WTC11 (cell line): ENCODE measurements at regions not wholly inside any gene's neighbourhood (a gene's known extent, or its start where the extent isn't known, plus 50 kb on each side); places are given as distances from the start of the nearest gene placed in this dataset.

Source experiments
- ATAC-seq: fragments of 200-7000 bp; cut with Tn5 transposase; 2 replicates; pipeline ENCODE4 v1.10.0; 2021; ENCODE audit warnings: mild to moderate bottlenecking, moderate library complexity
- CTCF ChIA-PET: fragments of 300-600 bp; sonication (Branson Sonifier 250); formaldehyde crosslinking; loops from one replicate; lab custom pipeline; 2021; ENCODE audit warnings: antibody characterized with exemption; lab: Charles Lee
- POLR2A ChIA-PET: fragments of 350-600 bp; sonication (Branson Sonifier 250); formaldehyde crosslinking; loops from one replicate; lab custom pipeline; 2021; ENCODE audit warnings: antibody characterized with exemption; lab: Charles Lee
- DNase-seq: peaks from one replicate; pipeline ENCODE4 v3.0.0; 2021; ENCODE audit warnings: low spot score
- H3K27ac Mint-ChIP-seq: 2 replicates; pipeline ENCODE4 v1.8.0; 2021; ENCODE audit warnings: mixed read lengths
- H3K27me3 Mint-ChIP-seq: 2 replicates; pipeline ENCODE4 v1.8.0; 2021; ENCODE audit warnings: low read depth, mild to moderate bottlenecking, moderate library complexity, mixed read lengths
- H3K36me3 Mint-ChIP-seq: 2 replicates; pipeline ENCODE4 v1.8.0; 2021; ENCODE audit warnings: mixed read lengths
- H3K4me1 Mint-ChIP-seq: 2 replicates; pipeline ENCODE4 v1.8.0; 2022; ENCODE audit warnings: mixed read lengths
- H3K4me3 Mint-ChIP-seq: 2 replicates; pipeline ENCODE4 v1.8.0; 2021; ENCODE audit warnings: mild to moderate bottlenecking, moderate library complexity, mixed read lengths
- H3K9me3 Mint-ChIP-seq: 2 replicates; pipeline ENCODE4 v1.8.0; 2021; ENCODE audit warnings: mixed read lengths
- ETV6 ChIP-seq: sonication (generic); formaldehyde crosslinking; IDR thresholded peaks from 2 replicates; pipeline ENCODE4 v1.8.1; 2022; ENCODE audit warnings: mild to moderate bottlenecking, missing genetic modification reagents
- FOXK1 ChIP-seq: sonication (generic); formaldehyde crosslinking; IDR thresholded peaks from 2 replicates; pipeline ENCODE4 v1.8.0; 2022; ENCODE audit warnings: mild to moderate bottlenecking, moderate library complexity, missing genetic modification reagents
- HMGA2 ChIP-seq: fragments of 250-450 bp; sonication (Bioruptor Pico); IDR thresholded peaks from 2 replicates; pipeline ENCODE4 v1.4.0; 2021; ENCODE audit warnings: mild to moderate bottlenecking, moderate library complexity
- JUN ChIP-seq: sonication (generic); formaldehyde crosslinking; IDR thresholded peaks from 2 replicates; pipeline ENCODE4 v1.8.0; 2023; ENCODE audit warnings: mild to moderate bottlenecking, missing genetic modification reagents
- NFATC4 ChIP-seq: fragments of 250-450 bp; sonication (Bioruptor Pico); IDR thresholded peaks from 2 replicates; pipeline ENCODE4 v1.9.0; 2021; ENCODE audit warnings: mild to moderate bottlenecking
- NFYB ChIP-seq: sonication (generic); formaldehyde crosslinking; conservative IDR thresholded peaks from 2 replicates; pipeline ENCODE4 v1.8.0; 2022; ENCODE audit warnings: low read depth, missing genetic modification reagents
- NR1H2 ChIP-seq: sonication (generic); formaldehyde crosslinking; IDR thresholded peaks from 2 replicates; pipeline ENCODE4 v1.9.0; 2021; ENCODE audit warnings: mild to moderate bottlenecking, moderate library complexity, missing genetic modification reagents
- NR3C1 ChIP-seq: sonication (generic); formaldehyde crosslinking; conservative IDR thresholded peaks from 2 replicates; pipeline ENCODE4 v1.8.1; 2023; ENCODE audit warnings: low read depth, mild to moderate bottlenecking, missing genetic modification reagents
- OVOL2 ChIP-seq: fragments of 250-450 bp; sonication (Bioruptor Pico); IDR thresholded peaks from 2 replicates; pipeline ENCODE4 v1.9.0; 2021; ENCODE audit warnings: mild to moderate bottlenecking, borderline replicate concordance
- PRRX2 ChIP-seq: fragments of 250-450 bp; sonication (Bioruptor Pico); IDR thresholded peaks from 2 replicates; pipeline ENCODE4 v1.8.0; 2021; ENCODE audit warnings: mild to moderate bottlenecking
- SP1 ChIP-seq: sonication (generic); formaldehyde crosslinking; conservative IDR thresholded peaks from 2 replicates; pipeline ENCODE4 v1.8.1; 2022; ENCODE audit warnings: missing genetic modification reagents
- TEAD1 ChIP-seq: sonication (generic); formaldehyde crosslinking; IDR thresholded peaks from 2 replicates; pipeline ENCODE4 v1.8.0; 2022; ENCODE audit warnings: mild to moderate bottlenecking, missing genetic modification reagents
- ZNF671 ChIP-seq: fragments of 250-450 bp; sonication (Bioruptor Pico); IDR thresholded peaks from 2 replicates; pipeline ENCODE4 v1.8.0; 2021; ENCODE audit warnings: mild to moderate bottlenecking
- TF ChIP-seq, protein P1 (sequence below): sonication (generic); formaldehyde crosslinking; IDR thresholded peaks from 2 replicates; pipeline ENCODE4 v1.8.0; 2022; ENCODE audit warnings: mild to moderate bottlenecking, missing genetic modification reagents
- TF ChIP-seq, protein P2 (sequence below): sonication (generic); formaldehyde crosslinking; IDR thresholded peaks from 2 replicates; pipeline ENCODE4 v1.8.1; 2023; ENCODE audit warnings: mild to moderate bottlenecking, missing genetic modification reagents
- TF ChIP-seq, protein P3 (sequence below): sonication (generic); formaldehyde crosslinking; IDR thresholded peaks from 2 replicates; pipeline ENCODE4 v1.8.0; 2022; ENCODE audit warnings: missing genetic modification reagents
- TF ChIP-seq, protein P4 (sequence below): sonication (generic); formaldehyde crosslinking; IDR thresholded peaks from 2 replicates; pipeline ENCODE4 v1.8.0; 2023; ENCODE audit warnings: mild to moderate bottlenecking, missing genetic modification reagents
- TF ChIP-seq, protein P5 (sequence below): sonication (generic); formaldehyde crosslinking; conservative IDR thresholded peaks from 2 replicates; pipeline ENCODE4 v1.8.1; 2022; ENCODE audit warnings: mild to moderate bottlenecking, missing genetic modification reagents
- TF ChIP-seq, protein P6 (sequence below): sonication (generic); formaldehyde crosslinking; IDR thresholded peaks from 2 replicates; pipeline ENCODE4 v1.8.1; 2023; ENCODE audit warnings: mild to moderate bottlenecking, missing genetic modification reagents, moderate library complexity
- TF ChIP-seq, protein P7 (sequence below): fragments of 200-600 bp; IDR thresholded peaks from 2 replicates; pipeline ENCODE4 v1.8.0; 2022; ENCODE audit warnings: antibody characterized with exemption

DNA sequence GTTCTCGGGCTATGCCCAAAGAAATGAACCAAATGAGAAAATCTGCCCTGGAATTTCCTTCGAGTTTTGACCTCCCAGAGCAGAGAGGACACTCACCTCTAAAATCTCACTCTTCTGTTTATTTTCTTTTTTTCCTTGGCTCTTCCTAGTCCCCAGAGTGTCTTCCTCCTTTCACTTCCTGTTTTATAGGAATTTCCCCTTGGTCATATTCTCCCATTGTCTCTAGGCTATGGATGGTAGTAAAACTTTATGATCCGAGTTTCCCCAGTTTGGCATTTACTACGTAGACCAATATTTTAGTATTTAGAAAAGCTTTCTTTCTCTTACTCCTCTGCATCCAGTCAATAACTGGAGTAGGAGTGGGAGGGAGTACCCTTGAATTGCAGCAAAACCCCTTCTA lies 354.5 kb upstream of the ZNF608 start:
- H3K27ac Mint-ChIP-seq: no peak overlapping the region
- POLR2A ChIA-PET: no interaction called here

DNA sequence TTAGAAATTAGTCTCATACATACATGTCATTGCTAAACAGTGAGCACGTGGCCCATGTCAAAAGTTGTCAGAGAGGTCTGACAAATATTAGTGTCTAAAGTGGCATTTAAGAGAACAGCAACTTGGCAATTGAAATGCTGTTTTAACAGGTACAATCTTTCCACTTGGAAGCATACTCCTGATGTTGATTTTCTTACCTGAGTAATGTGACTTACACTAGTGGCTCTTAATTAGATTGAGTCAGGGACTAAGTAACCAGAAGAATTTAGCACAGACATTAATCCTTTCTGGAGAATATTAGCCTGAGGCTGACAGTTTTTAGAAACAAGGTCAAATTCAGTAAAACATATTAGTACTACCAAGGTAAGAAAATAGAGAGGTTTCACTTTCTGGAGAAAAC lies 357.0 kb upstream of the ZNF608 start:
- Mint-ChIP-seq H3K4me3 (no peak overlapping the region), H3K36me3 (no peaks in the 10 kb centered on the region), H3K27ac (no peak overlapping the region), H3K27me3 (no peaks in the 10 kb centered on the region), H3K9me3 (no peaks in the 10 kb centered on the region), H3K4me1 (peaks cover 7% of the 10 kb centered on the region)
- DNase-seq: no peak
- ATAC-seq: no peak
- TF ChIP-seq ZNF671 (no peak), NR3C1 (CRISPR knock-in tag) (no peak), NFYB (CRISPR knock-in tag) (no peak), FOXK1 (CRISPR knock-in tag) (no peak), NR1H2 (no peak)
- POLR2A ChIA-PET: no interaction called here
- CTCF ChIA-PET: no interaction called here

More for the DNA sequence above, 354.5 kb upstream of the ZNF608 start:
- no peak for ATAC-seq
- no peak for TF ChIP-seq TEAD1 (CRISPR knock-in tag)
- TF ChIP-seq, protein P1, sequence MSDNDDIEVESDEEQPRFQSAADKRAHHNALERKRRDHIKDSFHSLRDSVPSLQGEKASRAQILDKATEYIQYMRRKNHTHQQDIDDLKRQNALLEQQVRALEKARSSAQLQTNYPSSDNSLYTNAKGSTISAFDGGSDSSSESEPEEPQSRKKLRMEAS (CRISPR knock-in tag): no peak
- TF ChIP-seq SP1: no peak
- TF ChIP-seq, protein P2, sequence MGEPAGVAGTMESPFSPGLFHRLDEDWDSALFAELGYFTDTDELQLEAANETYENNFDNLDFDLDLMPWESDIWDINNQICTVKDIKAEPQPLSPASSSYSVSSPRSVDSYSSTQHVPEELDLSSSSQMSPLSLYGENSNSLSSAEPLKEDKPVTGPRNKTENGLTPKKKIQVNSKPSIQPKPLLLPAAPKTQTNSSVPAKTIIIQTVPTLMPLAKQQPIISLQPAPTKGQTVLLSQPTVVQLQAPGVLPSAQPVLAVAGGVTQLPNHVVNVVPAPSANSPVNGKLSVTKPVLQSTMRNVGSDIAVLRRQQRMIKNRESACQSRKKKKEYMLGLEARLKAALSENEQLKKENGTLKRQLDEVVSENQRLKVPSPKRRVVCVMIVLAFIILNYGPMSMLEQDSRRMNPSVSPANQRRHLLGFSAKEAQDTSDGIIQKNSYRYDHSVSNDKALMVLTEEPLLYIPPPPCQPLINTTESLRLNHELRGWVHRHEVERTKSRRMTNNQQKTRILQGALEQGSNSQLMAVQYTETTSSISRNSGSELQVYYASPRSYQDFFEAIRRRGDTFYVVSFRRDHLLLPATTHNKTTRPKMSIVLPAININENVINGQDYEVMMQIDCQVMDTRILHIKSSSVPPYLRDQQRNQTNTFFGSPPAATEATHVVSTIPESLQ: no peak
- no peak for TF ChIP-seq NR1H2
- TF ChIP-seq NFATC4 (CRISPR knock-in tag): no peak
- TF ChIP-seq, protein P3, sequence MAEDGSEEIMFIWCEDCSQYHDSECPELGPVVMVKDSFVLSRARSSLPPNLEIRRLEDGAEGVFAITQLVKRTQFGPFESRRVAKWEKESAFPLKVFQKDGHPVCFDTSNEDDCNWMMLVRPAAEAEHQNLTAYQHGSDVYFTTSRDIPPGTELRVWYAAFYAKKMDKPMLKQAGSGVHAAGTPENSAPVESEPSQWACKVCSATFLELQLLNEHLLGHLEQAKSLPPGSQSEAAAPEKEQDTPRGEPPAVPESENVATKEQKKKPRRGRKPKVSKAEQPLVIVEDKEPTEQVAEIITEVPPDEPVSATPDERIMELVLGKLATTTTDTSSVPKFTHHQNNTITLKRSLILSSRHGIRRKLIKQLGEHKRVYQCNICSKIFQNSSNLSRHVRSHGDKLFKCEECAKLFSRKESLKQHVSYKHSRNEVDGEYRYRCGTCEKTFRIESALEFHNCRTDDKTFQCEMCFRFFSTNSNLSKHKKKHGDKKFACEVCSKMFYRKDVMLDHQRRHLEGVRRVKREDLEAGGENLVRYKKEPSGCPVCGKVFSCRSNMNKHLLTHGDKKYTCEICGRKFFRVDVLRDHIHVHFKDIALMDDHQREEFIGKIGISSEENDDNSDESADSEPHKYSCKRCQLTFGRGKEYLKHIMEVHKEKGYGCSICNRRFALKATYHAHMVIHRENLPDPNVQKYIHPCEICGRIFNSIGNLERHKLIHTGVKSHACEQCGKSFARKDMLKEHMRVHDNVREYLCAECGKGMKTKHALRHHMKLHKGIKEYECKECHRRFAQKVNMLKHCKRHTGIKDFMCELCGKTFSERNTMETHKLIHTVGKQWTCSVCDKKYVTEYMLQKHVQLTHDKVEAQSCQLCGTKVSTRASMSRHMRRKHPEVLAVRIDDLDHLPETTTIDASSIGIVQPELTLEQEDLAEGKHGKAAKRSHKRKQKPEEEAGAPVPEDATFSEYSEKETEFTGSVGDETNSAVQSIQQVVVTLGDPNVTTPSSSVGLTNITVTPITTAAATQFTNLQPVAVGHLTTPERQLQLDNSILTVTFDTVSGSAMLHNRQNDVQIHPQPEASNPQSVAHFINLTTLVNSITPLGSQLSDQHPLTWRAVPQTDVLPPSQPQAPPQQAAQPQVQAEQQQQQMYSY (CRISPR knock-in tag): no peak
- TF ChIP-seq, protein P4, sequence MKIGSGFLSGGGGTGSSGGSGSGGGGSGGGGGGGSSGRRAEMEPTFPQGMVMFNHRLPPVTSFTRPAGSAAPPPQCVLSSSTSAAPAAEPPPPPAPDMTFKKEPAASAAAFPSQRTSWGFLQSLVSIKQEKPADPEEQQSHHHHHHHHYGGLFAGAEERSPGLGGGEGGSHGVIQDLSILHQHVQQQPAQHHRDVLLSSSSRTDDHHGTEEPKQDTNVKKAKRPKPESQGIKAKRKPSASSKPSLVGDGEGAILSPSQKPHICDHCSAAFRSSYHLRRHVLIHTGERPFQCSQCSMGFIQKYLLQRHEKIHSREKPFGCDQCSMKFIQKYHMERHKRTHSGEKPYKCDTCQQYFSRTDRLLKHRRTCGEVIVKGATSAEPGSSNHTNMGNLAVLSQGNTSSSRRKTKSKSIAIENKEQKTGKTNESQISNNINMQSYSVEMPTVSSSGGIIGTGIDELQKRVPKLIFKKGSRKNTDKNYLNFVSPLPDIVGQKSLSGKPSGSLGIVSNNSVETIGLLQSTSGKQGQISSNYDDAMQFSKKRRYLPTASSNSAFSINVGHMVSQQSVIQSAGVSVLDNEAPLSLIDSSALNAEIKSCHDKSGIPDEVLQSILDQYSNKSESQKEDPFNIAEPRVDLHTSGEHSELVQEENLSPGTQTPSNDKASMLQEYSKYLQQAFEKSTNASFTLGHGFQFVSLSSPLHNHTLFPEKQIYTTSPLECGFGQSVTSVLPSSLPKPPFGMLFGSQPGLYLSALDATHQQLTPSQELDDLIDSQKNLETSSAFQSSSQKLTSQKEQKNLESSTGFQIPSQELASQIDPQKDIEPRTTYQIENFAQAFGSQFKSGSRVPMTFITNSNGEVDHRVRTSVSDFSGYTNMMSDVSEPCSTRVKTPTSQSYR (CRISPR knock-in tag): no peak
- TF ChIP-seq ETV6 (CRISPR knock-in tag): no peak
- TF ChIP-seq, all 79 proteins: peak for 0
- Mint-ChIP-seq H3K4me3 (no peak overlapping the region), H3K27me3 (no peaks in the 10 kb centered on the region), H3K36me3 (peaks cover 10% of the 10 kb centered on the region), H3K4me1 (peaks cover 7% of the 10 kb centered on the region), H3K9me3 (peaks cover 10% of the 10 kb centered on the region)
- DNase-seq: no peak
- CTCF ChIA-PET: no interaction called here

DNA sequence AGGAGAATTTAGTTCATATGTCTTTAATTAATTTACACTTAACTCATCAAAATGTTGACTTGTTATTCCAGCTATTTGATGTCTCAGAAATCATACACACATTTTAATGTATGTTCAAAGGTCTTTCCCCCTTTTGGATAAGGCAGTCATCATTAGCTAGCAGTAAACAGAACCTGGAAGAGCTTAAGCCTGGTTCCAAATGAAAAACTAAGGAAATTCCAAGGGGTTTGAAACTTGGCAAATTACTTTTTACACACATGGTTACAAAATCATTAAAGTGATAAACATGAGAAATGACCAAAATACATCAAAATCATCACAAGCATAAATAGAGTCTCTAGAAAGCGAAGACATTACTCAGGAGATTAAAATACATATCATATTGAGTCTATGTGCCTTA lies 359.8 kb upstream of the ZNF608 start:
- ATAC-seq: no peak
- peaks cover 3% of the 10 kb centered on the region; the same call in 1 of the 2 replicates for H3K4me1 Mint-ChIP-seq
- ChIA-PET POLR2A (no interaction called here), CTCF (no interaction called here)
- H3K27me3 Mint-ChIP-seq: no peaks in the 10 kb centered on the region; the same call in 1 of the 2 replicates
- H3K4me3 Mint-ChIP-seq: no peak overlapping the region
- DNase-seq: no peak
- no peak overlapping the region for H3K27ac Mint-ChIP-seq
- peaks cover 3% of the 10 kb centered on the region for H3K36me3 Mint-ChIP-seq
- peaks cover 4% of the 10 kb centered on the region for H3K9me3 Mint-ChIP-seq
- TF ChIP-seq OVOL2 (CRISPR knock-in tag) (no peak), HMGA2 (CRISPR knock-in tag) (no peak), JUN (CRISPR knock-in tag) (no peak), PRRX2 (CRISPR knock-in tag) (no peak)
- TF ChIP-seq, protein P5, sequence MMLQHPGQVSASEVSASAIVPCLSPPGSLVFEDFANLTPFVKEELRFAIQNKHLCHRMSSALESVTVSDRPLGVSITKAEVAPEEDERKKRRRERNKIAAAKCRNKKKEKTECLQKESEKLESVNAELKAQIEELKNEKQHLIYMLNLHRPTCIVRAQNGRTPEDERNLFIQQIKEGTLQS: no peak
- TF ChIP-seq, protein P6, sequence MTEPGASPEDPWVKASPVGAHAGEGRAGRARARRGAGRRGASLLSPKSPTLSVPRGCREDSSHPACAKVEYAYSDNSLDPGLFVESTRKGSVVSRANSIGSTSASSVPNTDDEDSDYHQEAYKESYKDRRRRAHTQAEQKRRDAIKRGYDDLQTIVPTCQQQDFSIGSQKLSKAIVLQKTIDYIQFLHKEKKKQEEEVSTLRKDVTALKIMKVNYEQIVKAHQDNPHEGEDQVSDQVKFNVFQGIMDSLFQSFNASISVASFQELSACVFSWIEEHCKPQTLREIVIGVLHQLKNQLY (CRISPR knock-in tag): no peak
- TF ChIP-seq, protein P4 (CRISPR knock-in tag): no peak
- TF ChIP-seq, protein P7, sequence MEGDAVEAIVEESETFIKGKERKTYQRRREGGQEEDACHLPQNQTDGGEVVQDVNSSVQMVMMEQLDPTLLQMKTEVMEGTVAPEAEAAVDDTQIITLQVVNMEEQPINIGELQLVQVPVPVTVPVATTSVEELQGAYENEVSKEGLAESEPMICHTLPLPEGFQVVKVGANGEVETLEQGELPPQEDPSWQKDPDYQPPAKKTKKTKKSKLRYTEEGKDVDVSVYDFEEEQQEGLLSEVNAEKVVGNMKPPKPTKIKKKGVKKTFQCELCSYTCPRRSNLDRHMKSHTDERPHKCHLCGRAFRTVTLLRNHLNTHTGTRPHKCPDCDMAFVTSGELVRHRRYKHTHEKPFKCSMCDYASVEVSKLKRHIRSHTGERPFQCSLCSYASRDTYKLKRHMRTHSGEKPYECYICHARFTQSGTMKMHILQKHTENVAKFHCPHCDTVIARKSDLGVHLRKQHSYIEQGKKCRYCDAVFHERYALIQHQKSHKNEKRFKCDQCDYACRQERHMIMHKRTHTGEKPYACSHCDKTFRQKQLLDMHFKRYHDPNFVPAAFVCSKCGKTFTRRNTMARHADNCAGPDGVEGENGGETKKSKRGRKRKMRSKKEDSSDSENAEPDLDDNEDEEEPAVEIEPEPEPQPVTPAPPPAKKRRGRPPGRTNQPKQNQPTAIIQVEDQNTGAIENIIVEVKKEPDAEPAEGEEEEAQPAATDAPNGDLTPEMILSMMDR: no peak
